Neural progenitor cell (in vitro differentiated cells): ENCODE measurements at regions not wholly inside any gene's neighbourhood (a gene's known extent, or its start where the extent isn't known, plus 50 kb on each side); places are given as distances from the start of the nearest gene placed in this dataset.

Experiments used
- DNase-seq: peaks from one replicate; pipeline ENCODE4 v3.0.0-alpha.2; 2016; ENCODE audit warnings: low spot score
- H2AFZ ChIP-seq: fragments of 200-600 bp; sonication (generic); replicated peaks from 2 replicates; pipeline ENCODE4 v1.6.1; 2016; ENCODE audit warnings: antibody characterized with exemption
- H3F3A ChIP-seq: fragments of 200-600 bp; sonication (generic); 2 replicates; pipeline ENCODE4 v1.6.1; 2016; ENCODE audit warnings: antibody characterized with exemption, low read depth
- H3K27ac ChIP-seq: fragments of 200-600 bp; sonication (generic); 2 replicates; pipeline ENCODE4 v1.5.1; 2016; ENCODE audit warnings: mild to moderate bottlenecking
- H3K27me3 ChIP-seq: fragments of 200-600 bp; sonication (generic); 2 replicates; pipeline ENCODE4 v1.6.1; 2016; ENCODE audit warnings: mild to moderate bottlenecking, moderate library complexity
- H3K36me3 ChIP-seq: fragments of 200-600 bp; sonication (generic); 2 replicates; pipeline ENCODE4 v1.5.1; 2016
- H3K4me1 ChIP-seq: fragments of 200-600 bp; sonication (generic); 2 replicates; pipeline ENCODE4 v1.6.1; 2016; ENCODE audit warnings: mixed run types
- H3K4me2 ChIP-seq: fragments of 200-600 bp; sonication (generic); 2 replicates; pipeline ENCODE4 v1.6.1; 2016
- H3K4me3 ChIP-seq: fragments of 200-600 bp; sonication (generic); 2 replicates; pipeline ENCODE4 v1.5.1; 2016
- H3K79me2 ChIP-seq: fragments of 200-600 bp; sonication (generic); 2 replicates; pipeline ENCODE4 v1.6.1; 2016; ENCODE audit warnings: low read depth
- H3K9ac ChIP-seq: fragments of 200-600 bp; sonication (generic); 2 replicates; pipeline ENCODE4 v1.6.1; 2016
- H3K9me3 ChIP-seq: fragments of 200-600 bp; sonication (generic); 2 replicates; pipeline ENCODE4 v1.5.1; 2016; ENCODE audit warnings: low read depth
- H4K20me1 ChIP-seq: fragments of 200-600 bp; sonication (generic); 2 replicates; pipeline ENCODE4 v1.6.1; 2016; ENCODE audit warnings: low read depth
- H3K27ac Mint-ChIP-seq: 3 replicates; pipeline ENCODE4 v1.8.0; 2021; ENCODE audit warnings: mixed read lengths
- H3K27me3 Mint-ChIP-seq: 2 replicates; pipeline ENCODE4 v1.8.0; 2022; ENCODE audit warnings: low read depth, mild to moderate bottlenecking, inconsistent platforms, moderate library complexity, mixed read lengths; ENCODE audit not compliant: insufficient read depth
- H3K36me3 Mint-ChIP-seq: 3 replicates; pipeline ENCODE4 v1.8.0; 2021; ENCODE audit warnings: mixed read lengths
- H3K4me1 Mint-ChIP-seq: 3 replicates; pipeline ENCODE4 v1.8.0; 2021; ENCODE audit warnings: mixed read lengths
- H3K4me3 Mint-ChIP-seq: 3 replicates; pipeline ENCODE4 v1.8.0; 2021; ENCODE audit warnings: mild to moderate bottlenecking, moderate library complexity, mixed read lengths
- H3K9me3 Mint-ChIP-seq: 3 replicates; pipeline ENCODE4 v1.8.0; 2020; ENCODE audit warnings: mixed read lengths
- CTCF ChIP-seq: fragments of 200-600 bp; sonication (generic); IDR thresholded peaks from 2 replicates; pipeline ENCODE4 v1.5.1; 2017; ENCODE audit warnings: antibody characterized with exemption, mild to moderate bottlenecking
- EZH2 ChIP-seq: fragments of 200-600 bp; sonication (generic); IDR thresholded peaks from 2 replicates; pipeline ENCODE4 v1.6.1; 2017; ENCODE audit warnings: antibody characterized with exemption, mild to moderate bottlenecking, moderate library complexity
- EZH2phosphoT487 ChIP-seq: fragments of 200-600 bp; sonication (generic); IDR thresholded peaks from 2 replicates; pipeline ENCODE4 v1.6.1; 2017; ENCODE audit warnings: antibody characterized with exemption

- no peaks in the 10 kb centered on the region for H3K79me2 ChIP-seq
- Mint-ChIP-seq H3K36me3 (no peaks in the 10 kb centered on the region), H3K9me3 (no peaks in the 10 kb centered on the region), H3K4me1 (no peaks in the 10 kb centered on the region), H3K27ac (no peak overlapping the region), H3K4me3 (no peak overlapping the region), H3K27me3 (peaks cover 12% of the 10 kb centered on the region)
- H3K9ac ChIP-seq = no peak overlapping the region
- no peak overlapping the region for H3K4me3 ChIP-seq
- TF ChIP-seq EZH2 = no peak
- no peak for TF ChIP-seq CTCF
- no peak for TF ChIP-seq EZH2phosphoT487
- no peaks in the 10 kb centered on the region for H4K20me1 ChIP-seq
- no peak for DNase-seq
- no peak overlapping the region for H3K27ac ChIP-seq
- H3F3A ChIP-seq = no peaks in the 10 kb centered on the region
- no peak overlapping the region for H2AFZ ChIP-seq
- H3K9me3 ChIP-seq = no peaks in the 10 kb centered on the region
- H3K4me1 ChIP-seq = no peaks in the 10 kb centered on the region
- no peak overlapping the region for H3K4me2 ChIP-seq
- H3K36me3 ChIP-seq = no peaks in the 10 kb centered on the region
- H3K27me3 ChIP-seq = no peaks in the 10 kb centered on the region
Observed at GRCh38 chr2:45209875-45210274, 200.6 kb upstream of the SIX2 start.

- no peak for DNase-seq
- H3K4me1 Mint-ChIP-seq = no peaks in the 10 kb centered on the region
- H3K36me3 Mint-ChIP-seq = no peaks in the 10 kb centered on the region
- Histone ChIP-seq H3F3A (no peaks in the 10 kb centered on the region), H3K27ac (no peak overlapping the region), H2AFZ (no peak overlapping the region), H3K4me2 (no peak overlapping the region), H3K9ac (no peak overlapping the region), H3K4me3 (no peak overlapping the region), H3K36me3 (no peaks in the 10 kb centered on the region), H4K20me1 (no peaks in the 10 kb centered on the region), H3K79me2 (no peaks in the 10 kb centered on the region), H3K9me3 (no peaks in the 10 kb centered on the region), H3K27me3 (no peaks in the 10 kb centered on the region), H3K4me1 (no peaks in the 10 kb centered on the region)
- peaks cover 12% of the 10 kb centered on the region for H3K27me3 Mint-ChIP-seq
- TF ChIP-seq EZH2phosphoT487 (no peak), CTCF (no peak), EZH2 (no peak)
- H3K4me3 Mint-ChIP-seq = no peak overlapping the region
- H3K27ac Mint-ChIP-seq = no peak overlapping the region
- H3K9me3 Mint-ChIP-seq = no peaks in the 10 kb centered on the region
Observed at GRCh38 chr2:45209302-45209701, 200.1 kb upstream of the SIX2 start.

DNA sequence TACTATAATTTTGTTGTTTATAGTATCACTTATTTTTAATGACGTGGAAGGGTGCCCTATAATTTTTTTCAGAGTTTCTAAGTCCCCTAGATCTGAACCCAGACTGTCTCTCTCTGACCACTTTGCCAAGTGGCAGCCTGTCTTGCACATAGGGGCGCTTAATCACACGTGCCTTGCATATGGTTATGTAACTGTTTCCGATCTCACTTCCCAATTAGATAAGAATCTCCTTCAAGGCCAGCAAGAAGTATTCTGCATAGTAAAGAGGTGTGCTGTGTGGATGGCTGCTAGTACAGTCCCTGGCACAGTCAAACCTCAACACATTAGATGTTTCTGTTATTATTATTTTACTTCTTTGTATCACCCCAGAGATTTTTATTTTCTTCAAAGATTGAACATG is 197.8 kb upstream of the SIX2 start:
- H2AFZ ChIP-seq = no peak overlapping the region
- H3K36me3 Mint-ChIP-seq = no peaks in the 10 kb centered on the region
- H3K27me3 ChIP-seq = no peaks in the 10 kb centered on the region
- no peak overlapping the region for H3K4me3 ChIP-seq
- H3K27ac ChIP-seq = no peak overlapping the region
- no peak overlapping the region for H3K4me2 ChIP-seq
- no peak overlapping the region for H3K9ac ChIP-seq
- H3K9me3 ChIP-seq = no peaks in the 10 kb centered on the region
- peaks cover 9% of the 10 kb centered on the region for H3K27me3 Mint-ChIP-seq
- no peaks in the 10 kb centered on the region for H3K79me2 ChIP-seq
- no peaks in the 10 kb centered on the region for H4K20me1 ChIP-seq
- DNase-seq = no peak
- H3K4me3 Mint-ChIP-seq = no peak overlapping the region
- H3K4me1 ChIP-seq = no peaks in the 10 kb centered on the region
- no peak overlapping the region for H3K27ac Mint-ChIP-seq
- H3K4me1 Mint-ChIP-seq = no peaks in the 10 kb centered on the region
- no peaks in the 10 kb centered on the region for H3K36me3 ChIP-seq
- no peaks in the 10 kb centered on the region for H3K9me3 Mint-ChIP-seq
- no peaks in the 10 kb centered on the region for H3F3A ChIP-seq
- TF ChIP-seq CTCF (no peak), EZH2 (no peak), EZH2phosphoT487 (no peak)

GRCh38 chr2:45205985-45206384 is 196.7 kb upstream of the SIX2 start:
- Histone ChIP-seq H3K27me3 (no peaks in the 10 kb centered on the region), H3K4me1 (no peaks in the 10 kb centered on the region), H3F3A (no peaks in the 10 kb centered on the region), H3K9ac (no peak overlapping the region), H3K9me3 (no peaks in the 10 kb centered on the region), H2AFZ (no peak overlapping the region), H3K79me2 (no peaks in the 10 kb centered on the region), H4K20me1 (no peaks in the 10 kb centered on the region), H3K27ac (no peak overlapping the region), H3K4me2 (no peak overlapping the region), H3K36me3 (no peaks in the 10 kb centered on the region), H3K4me3 (no peak overlapping the region)
- Mint-ChIP-seq H3K9me3 (no peaks in the 10 kb centered on the region), H3K4me3 (no peak overlapping the region), H3K27ac (no peak overlapping the region), H3K36me3 (no peaks in the 10 kb centered on the region), H3K4me1 (no peaks in the 10 kb centered on the region), H3K27me3 (peaks cover 9% of the 10 kb centered on the region)
- no peak for DNase-seq
- TF ChIP-seq CTCF (no peak), EZH2phosphoT487 (no peak)
